NCI-H1417 treated with DMSO at 0.1 percent for 48 hours (cell line): ENCODE measurements at regions not wholly inside any gene's neighbourhood (a gene's known extent, or its start where the extent isn't known, plus 50 kb on each side); places are given as distances from the start of the nearest gene placed in this dataset.

ENCODE experiments used
- DNase-seq: peaks from one replicate; lab custom pipeline; 2025; lab: John Stamatoyannopoulos, UW

DNA sequence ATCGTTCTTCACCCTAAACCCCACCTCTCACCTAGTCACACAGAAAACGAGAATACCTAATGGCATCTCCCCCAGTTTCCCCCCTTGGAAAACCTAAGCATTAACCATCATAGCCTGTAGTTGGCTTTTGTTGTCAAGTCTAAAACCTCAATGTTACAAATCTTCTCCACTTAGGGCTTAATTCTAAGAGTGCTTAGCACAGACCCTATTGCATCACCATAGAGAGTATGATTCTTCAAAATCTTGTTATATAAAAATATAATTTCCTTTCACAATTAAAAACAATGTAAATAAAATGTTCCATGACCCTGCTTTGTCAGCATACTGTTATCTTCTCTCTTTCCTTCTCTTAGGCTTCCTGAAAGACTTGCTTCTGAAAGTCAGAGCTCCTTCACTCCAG lies 263.2 kb upstream of the RGS18 start:
- DNase-seq: no peak

DNA sequence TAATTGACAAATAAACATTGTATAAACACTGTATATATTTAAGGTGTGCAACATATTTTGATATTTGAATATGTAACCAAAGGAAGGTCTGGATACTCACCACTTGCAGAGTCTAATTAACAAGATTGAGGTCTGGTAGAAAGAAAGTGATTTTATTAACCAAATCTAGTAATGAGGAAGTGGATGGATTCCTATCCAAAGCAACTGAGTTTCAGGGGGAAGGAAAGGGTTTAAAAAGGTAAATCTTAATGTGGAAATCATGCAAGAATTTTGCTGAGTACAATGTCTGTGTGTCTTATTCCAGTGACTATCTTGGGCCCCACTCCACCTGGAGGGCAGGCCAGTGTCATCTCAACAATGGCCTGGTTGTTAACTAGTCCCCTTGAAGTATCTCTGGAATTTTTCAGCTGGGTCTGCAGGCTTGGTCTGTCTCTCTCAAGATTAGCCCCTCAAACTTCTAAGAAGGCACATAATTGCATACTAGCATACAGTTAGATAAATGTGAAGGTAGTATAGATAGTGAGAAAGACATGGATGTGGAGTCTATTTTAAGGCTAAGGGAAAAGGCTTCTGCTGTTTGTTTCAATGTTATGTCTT lies 262.7 kb upstream of the RGS18 start:
- DNase-seq: no peak

DNA sequence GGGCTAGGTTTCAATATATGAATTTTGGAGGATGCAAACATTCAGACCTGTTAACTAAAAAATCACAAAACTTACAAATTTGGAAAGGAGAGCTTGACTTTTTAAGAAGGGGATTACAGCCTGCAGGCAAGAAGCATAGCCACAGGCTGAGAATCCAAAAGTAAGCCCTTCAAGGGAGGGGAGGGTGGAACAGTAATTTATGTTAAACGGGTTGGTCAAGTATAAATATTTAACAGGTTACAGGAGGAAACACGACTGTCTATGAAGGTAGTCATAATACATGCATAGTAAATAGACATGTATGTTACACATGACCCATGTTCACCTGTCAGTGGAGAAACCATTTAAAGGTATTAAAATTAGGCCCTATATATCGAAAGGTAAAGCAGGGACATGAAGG lies 261.1 kb upstream of the RGS18 start:
- no peak for DNase-seq

DNA sequence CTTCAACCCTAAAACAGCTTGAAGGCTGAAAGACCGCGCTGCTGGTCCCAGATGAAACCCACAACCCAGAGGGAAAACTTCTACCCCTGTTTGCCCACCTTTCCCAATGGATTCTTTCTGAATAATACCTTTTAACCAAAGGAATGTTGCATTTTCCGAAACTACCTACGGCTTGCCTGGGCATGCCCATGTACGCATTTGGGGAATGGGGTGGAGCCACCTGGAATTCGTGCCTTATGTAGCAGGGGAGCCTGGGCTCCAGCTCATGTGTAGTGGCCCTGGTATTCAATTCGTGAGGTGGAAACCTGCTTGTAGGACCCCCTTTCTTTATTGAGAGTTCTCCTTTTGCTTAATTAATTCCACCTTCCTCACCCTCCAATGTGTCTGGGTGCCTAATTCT lies 256.6 kb upstream of the RGS18 start:
- no peak for DNase-seq

DNA sequence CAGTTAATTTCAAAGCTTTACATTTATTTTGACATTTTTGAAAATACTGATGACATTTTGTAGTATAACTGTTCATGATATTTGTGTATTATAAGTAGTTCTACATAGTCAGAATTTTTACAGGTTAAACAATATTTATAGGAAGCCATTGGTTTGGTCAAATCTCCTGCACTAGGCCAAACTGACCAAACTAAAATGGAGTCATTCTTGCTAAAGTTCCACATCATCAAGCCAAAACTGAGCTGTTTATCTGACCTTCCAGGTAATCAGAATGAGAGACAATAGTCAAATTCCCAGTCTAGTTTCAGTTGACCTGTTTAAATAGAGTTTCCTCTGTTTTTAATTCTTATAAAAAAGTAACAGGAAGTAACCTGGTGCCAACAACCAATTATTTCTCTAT lies 253.3 kb upstream of the RGS18 start:
- DNase-seq: no peak

DNA sequence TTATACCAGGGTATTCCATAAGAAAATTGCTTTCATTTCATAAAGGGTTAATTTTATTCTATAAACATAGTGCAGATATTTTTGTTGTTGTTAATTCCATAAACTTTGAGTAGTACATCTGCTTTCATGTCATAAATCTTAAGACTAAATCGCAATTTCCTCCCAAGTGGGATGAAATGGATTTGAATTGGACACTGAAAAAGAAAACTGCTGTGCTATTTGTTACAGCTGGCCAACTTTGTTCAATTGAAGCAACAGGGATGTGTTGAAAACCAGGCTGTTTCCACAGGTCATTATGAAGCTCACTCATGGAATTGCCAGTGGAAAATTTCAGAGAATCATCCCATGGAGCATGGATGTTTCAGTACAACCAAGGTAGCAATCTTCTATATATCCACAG lies 252.5 kb upstream of the RGS18 start:
- no peak for DNase-seq

DNA sequence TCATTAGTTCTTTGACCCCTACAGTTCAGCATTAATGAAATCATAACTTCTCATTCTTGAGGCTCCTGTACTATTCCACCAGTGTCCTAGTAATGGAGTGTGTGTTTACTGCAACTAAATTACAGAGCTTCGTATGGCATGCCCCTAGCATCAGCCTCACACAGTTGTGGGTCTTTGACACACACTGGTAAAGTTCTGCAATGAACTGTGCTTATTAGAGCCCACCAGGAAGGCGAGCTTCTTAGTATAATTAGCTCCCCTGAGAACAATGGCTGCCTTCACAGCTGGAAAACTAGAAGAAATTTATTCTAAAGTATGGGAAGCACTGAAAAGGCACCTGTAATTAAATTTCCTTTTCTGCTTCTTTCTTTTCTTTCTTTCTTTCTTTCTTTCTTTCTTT lies 251.1 kb upstream of the RGS18 start:
- DNase-seq: no peak

DNA sequence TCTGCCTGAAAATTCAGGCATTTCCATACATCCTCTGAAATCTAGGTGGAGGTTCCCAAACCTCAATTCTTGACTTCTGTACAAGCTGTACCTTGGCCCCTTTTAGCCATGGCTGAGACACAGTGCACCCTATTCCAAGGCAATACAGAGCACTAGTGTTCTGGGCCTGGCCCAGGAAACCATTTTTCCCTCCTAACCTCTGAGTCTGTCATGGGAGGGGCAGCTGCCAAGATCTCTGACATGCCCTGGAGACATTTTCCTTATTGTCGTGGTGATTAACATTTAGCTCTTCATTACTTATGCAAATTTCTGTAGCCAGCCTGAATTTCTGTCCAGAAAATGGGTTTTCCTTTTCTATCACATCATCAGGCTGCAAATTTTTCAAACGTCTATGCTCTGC lies 248.0 kb upstream of the RGS18 start:
- no peak for DNase-seq

DNA sequence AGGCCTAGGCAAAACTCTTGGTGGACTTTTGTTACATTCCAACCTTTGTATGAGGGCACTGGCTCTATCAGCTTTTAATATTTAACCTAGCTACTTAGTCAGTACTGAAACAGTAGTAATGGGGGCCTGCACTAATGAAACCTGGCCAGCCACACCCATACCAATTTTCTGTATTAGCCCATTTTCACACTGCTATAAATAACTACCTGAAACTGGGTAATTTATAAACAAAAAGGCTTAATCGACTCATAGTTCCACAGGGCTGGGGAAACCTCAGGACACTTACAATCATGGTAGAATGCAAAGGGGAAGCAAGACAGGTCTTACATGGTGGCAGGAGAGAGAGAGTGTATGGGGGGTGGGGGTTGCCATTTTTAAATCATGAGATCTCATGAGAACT lies 245.7 kb upstream of the RGS18 start:
- DNase-seq: no peak

DNA sequence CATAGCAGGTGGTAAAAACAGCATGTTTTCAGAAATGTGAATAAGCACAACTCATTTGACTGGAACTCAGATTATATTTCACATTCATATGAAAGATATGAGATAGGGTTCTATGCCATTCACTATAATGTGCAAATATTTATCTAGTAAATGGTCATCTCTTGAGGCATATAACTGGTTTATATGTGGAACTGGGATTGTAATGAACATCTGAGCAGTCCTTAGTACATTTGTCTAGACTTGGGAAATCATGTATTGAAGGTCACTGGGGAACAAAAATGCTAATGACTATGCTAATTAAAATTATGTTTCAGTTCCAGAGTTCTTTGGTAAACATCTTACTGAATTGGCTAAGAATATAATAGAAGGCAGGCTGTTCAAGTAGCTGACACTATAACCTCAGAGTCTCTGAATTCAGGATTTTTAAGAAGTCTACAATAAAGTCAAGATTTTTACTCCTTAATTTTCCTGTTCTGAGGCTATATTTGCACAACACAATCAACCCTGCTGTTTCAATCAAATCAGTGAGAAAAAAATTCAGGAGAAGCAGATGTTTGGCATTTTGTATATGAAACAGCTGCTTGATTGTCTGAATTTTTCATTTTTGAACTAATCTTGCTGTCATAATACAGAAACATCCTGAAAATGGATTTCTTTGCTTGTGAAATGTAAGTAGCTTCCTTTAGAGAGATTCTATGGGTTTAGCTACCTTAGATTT lies 244.8 kb upstream of the RGS18 start:
- no peak for DNase-seq

DNA sequence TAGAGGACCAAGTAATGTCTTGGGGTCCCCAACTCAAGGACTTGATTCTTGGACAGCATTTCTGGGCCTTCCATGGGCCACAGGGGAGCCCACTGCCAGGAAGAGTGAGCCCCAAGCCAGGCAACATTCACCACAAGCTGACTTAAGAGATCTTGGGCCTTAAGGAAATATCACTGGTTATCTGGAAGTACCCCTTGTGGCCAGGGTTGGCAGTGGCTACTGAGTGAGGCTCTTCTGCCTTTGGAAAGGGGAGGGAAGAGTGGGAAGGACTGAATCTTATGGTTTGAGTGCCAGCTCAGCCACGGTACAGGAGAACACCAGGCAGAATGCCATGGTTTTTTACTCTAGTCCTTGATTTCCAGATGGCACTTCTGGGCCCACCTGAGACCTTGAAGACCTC lies 228.9 kb upstream of the RGS18 start:
- no peak for DNase-seq

DNA sequence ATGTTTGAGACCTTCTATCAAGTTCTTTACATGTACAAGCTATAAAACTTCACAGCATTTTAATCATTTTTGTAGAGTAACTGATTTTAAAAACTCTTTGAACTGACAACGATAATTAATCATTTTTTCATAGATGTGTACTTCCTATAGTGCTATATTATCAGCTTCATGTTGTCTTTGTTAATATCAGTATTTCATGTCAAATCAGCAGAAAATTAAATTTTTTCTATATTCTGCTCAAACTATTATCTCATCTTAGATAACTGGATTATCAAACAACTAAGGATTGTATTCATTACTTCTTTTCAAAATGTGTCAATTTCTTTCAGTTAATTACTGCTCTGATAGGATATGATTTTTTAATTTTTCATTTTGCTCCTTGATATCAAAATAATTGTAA lies 214.6 kb upstream of the RGS18 start:
- DNase-seq: no peak

DNA sequence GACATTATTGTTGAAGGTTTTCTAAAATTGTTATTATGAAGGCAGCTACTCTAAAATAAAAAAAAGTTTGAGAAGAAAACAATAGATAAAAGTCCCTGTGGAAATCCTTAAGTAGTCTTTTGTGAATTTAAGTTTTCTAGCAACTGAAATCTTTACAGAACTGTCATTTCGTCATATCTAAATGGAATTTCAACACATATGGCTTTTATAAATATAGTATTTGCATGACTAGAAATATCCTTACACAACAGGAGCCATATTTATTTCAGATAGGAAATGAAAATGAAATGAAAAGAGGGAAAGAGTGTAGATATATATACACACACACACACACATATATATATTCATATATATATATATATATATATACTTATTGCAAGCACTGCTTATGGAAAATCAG lies 204.7 kb upstream of the RGS18 start:
- no peak for DNase-seq

DNA sequence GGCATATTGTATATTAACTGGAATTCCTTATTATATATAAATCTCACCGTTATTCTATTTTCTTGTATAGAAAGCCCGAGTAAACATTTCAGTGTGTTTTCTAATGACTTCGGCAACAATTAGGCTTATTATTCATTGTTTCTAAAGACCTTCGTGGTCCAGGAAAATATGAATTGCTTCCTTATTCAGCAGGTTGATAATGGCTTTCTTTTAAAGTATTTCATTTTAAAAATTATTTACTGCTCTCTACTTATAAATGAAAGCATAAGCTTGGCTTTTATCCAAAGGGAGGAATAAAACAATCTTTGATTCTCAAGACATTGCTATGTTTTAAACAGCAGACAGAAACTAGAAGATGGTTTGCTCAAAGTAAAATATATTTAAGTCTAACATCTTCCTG lies 198.4 kb upstream of the RGS18 start:
- no peak for DNase-seq

DNA sequence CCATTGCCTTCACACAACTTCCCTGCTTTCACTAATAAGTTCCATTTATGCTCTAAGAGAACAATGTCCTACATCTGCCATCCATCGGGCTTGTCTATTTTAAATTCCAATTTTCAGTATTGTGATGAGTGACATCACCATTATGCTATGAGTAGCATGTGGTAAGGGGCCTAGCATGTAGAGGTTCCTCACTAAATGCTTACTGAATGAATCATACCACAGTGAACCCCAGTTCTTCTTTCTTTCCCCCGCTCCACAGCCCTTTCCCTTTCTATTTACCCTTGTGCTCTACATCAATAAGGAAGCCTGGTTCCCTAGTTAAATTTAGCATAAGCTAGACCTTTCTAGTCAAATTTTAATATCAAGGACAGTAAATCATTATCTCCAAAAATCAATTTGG lies 195.0 kb upstream of the RGS18 start:
- no peak for DNase-seq

DNA sequence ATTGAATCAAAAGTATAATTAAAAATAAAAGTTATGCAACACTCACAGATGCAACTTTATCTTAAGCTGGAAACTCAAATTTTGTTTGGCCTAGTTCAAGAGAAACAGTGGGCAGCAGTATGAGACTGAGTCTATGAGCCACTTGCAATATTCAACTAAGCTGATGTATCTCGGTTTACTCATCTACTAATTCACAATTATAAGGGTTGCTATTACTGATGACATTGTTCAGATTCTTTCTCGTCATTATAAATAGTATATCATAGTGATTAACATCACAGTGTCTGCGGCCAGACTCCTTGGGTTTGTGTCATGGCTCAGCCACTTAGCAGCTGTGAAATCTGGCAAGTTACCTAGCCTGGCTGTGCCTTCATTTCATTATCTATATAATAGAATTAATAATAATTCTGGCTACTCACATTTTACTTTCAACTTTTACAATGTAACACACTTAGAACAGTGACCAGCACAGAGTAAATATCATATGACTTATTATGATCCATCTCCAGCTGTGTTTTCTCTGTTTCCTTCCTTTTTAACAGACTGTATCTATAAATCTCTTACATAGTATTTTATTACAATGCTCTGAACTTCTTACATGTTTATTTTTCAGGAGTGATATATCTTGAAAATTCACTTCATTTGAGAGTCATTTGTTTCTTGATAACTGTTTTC lies 194.3 kb upstream of the RGS18 start:
- DNase-seq: no peak

DNA sequence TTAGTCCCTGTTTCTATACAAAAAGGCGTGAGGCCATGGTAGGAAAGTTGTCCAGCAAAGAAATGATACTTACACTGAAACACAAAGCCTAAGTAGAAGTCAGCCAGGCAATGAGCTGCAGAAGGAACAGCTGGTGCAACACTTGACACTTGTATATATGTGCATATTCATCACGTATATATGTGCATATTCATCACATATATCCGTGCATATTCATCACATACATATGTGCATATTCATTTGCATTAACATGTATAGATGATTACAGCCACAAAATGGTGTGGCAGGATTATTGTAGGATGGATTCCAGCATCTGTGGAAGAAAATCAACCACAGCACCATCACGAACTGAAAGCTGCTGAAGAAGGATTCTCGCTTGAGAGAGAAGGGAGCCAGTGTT lies 189.0 kb upstream of the RGS18 start:
- no peak for DNase-seq

DNA sequence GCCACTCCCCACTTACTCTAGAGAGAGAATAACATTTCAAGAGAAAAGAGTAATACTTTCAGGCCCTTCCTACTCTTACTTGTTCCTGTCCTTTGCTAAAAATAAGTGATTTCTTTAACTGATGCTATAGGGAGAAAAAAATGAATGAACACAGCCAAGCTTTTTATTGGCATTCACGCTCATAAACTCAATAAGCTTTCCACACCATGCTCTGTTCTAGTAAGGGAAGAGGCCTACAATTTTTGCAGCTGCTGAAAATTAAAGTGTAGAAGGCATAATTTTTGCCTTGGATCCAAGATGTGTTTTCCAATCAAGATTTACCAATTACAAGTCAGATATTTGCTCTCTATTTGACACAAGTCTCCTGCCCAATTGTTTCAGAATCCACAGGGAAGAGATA lies 188.1 kb upstream of the RGS18 start:
- DNase-seq: no peak

DNA sequence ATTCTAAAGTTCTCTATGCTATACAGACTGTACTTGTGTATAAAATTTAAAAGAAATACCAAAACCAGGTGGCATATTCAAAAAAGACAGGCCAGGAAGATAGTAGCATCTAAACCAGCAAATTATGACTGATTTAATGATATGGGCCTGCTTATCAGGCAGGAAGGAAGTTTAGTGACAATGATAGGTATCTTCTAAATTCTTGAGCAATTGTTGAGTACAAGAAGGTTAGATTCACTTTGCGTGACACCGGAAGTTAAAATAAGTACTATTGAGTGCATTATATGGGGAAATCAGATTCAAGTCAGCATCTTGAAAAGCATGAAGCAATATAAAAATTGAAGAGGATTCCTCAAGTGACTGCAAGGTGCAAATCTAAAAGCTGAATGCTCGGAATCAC lies 186.8 kb upstream of the RGS18 start:
- no peak for DNase-seq

DNA sequence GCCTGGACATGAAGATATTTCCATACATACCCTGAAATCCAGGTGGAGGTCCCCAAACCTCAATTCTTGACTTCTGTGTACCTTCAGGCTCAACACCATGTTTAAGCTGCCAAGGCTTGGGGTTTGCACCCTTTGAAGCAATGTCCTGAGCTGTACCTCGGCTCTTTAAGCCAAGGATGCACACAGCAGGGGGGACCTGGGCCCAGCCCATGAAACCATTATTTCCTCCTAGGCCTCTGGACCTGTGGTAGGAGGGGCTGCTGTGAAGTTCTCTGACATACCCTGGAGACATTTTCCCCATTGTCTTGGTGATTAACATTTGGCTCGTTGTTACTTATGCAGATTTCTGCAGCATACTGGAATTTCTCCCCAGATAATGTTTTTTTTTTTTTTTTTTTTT lies 184.3 kb upstream of the RGS18 start:
- DNase-seq: no peak

DNA sequence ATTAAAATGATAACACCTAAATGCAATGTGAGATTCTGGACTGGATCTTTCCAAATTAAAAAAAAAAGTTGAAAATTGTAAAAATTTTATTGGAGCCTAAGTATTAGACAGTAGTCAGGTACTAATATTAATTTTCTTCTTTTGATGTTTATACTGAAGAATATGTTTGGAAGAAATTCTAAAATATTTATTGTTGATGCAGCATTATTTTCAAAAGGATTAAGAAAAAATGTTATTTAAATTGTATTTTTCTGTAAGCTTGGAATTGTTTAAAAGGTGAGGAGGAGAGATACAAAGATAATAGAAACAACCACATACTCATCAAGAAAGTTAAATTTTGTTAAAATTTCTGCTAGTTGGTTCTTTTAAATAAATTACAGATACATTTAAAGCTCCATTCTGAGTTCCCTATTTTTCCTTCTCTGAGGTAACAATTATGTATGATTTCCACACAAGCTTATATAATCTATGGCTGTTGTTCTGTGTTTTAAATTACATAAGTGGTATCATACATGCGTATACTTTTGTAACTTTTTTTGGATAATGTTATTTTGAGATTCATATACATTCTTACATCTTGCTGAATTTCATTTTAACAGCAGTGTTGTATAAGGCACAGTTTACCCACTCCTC lies 180.3 kb upstream of the RGS18 start:
- DNase-seq: no peak

DNA sequence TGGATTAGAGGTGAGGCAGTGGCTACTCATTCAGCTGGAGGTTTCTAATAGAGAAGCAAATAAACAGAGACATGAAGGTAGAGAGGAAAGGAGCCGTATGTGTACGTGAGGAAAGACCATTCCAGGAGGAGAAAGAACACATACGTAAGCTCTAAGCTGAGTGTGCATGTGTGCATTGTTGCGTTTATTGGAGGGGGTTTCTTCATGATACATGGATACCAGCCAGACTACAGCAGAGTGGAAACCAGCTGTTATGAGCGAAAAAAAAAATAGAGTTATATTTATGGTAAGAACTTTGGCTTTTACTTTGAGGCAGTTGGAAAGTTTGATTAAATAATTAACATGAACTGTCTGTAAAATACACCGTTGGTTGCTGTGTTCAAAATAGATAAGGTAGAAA lies 173.4 kb upstream of the RGS18 start:
- DNase-seq: no peak

DNA sequence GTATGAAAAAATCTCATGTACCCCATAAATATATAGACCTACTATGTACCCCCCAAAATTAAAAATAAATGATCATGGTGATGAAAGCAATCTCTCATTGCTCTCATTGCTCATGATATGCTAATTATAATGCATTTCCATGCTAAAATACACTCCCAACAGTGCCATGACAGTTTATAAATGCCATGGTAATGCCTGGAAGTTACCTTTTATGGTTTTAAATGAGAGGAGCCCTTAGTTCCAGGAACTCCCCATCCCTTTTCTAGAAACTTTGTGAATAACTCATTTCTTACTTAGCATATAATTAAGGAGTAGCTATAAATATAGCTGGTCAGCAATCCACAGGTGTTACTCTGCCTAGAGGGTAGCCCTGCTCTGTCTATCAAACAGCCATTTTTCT lies 166.1 kb upstream of the RGS18 start:
- DNase-seq: no peak
